Endothelial cell of umbilical vein (primary cell): ENCODE measurements at regions not wholly inside any gene's neighbourhood (a gene's known extent, or its start where the extent isn't known, plus 50 kb on each side); places are given as distances from the start of the nearest gene placed in this dataset.

Experiments used
- BruUV-seq: library from RNA; stranded (reverse); fragments of 400-500 nt; replicated peaks from 2 replicates; lab custom pipeline; 2021; lab: Mats Ljungman, UMichigan
- CTCF ChIA-PET: fragments of 300-600, 350-600 bp; sonication (Branson Sonifier 250); formaldehyde crosslinking; loops from one replicate; lab custom pipeline; 2021; ENCODE audit warnings: antibody characterized with exemption, inconsistent platforms; lab: Charles Lee
- POLR2A ChIA-PET: fragments of 300-600, 350-600 bp; sonication (Branson Sonifier 250); formaldehyde crosslinking; loops from one replicate; lab custom pipeline; 2021; ENCODE audit warnings: antibody characterized with exemption, inconsistent platforms; lab: Charles Lee
- DNase-seq: peaks from one replicate; pipeline ENCODE4 v3.0.0-alpha.2; 2011; ENCODE audit warnings: low read depth, low spot score
- FAIRE-seq: peaks from 2 replicates; lab custom pipeline; 2011; peaks lifted over from hg19 to GRCh38; lab: Jason Lieb, UNC
- H2AFZ ChIP-seq: 2 replicates; pipeline ENCODE4 v1.6.0; 2012; ENCODE audit warnings: low read depth, low read length, control low read depth, inconsistent platforms
- H3K27ac ChIP-seq: 2 replicates; pipeline ENCODE4 v1.5.1; 2011; ENCODE audit warnings: low read depth, mild to moderate bottlenecking, control low read depth, low read length, moderate library complexity; ENCODE audit not compliant: insufficient read depth
- H3K27me3 ChIP-seq, 2 experiments: 2 replicates each; pipeline versions ENCODE4 v1.6.0 to v1.6.1; 2011; ENCODE audit warnings: low read length in 2 of 2, mixed read lengths in 1 of 2; ENCODE audit not compliant: control insufficient read depth in 2 of 2, insufficient read depth in 2 of 2
- H3K36me3 ChIP-seq, 2 experiments: 2 replicates in 1 of 2; 3 replicates in 1 of 2; pipeline ENCODE4 v1.5.1; 2011; ENCODE audit warnings: low read length in 2 of 2, mild to moderate bottlenecking in 1 of 2, moderate library complexity in 1 of 2; ENCODE audit not compliant: control insufficient read depth in 2 of 2, insufficient read depth in 2 of 2; ENCODE audit errors: extremely low read depth in 1 of 2
- H3K4me1 ChIP-seq: 3 replicates; pipeline ENCODE4 v1.5.1; 2011; ENCODE audit warnings: mild to moderate bottlenecking, low read length; ENCODE audit not compliant: control insufficient read depth, insufficient read depth; ENCODE audit errors: extremely low read depth
- H3K4me2 ChIP-seq: 2 replicates; pipeline ENCODE4 v1.6.1; 2011; ENCODE audit warnings: low read length, control low read depth, mixed read lengths; ENCODE audit not compliant: insufficient read depth
- H3K4me3 ChIP-seq, 3 experiments: fragments of 200-600 bp in 1 of 3; sonication (generic), shearing (Covaris generic) in 1 of 3; replicated peaks in 1 of 3; 2 replicates each; pipeline ENCODE4 v1.5.1; 2011 to 2016; ENCODE audit warnings: control low read depth in 3 of 3, low read length in 3 of 3, mild to moderate bottlenecking in 2 of 3, inconsistent platforms in 1 of 3, low read depth in 1 of 3, moderate library complexity in 1 of 3; ENCODE audit not compliant: insufficient read depth in 1 of 3
- H3K79me2 ChIP-seq: 2 replicates; pipeline ENCODE4 v1.6.0; 2012; ENCODE audit warnings: low read length, inconsistent platforms; ENCODE audit not compliant: control insufficient read depth, insufficient read depth
- H3K9ac ChIP-seq: replicated peaks from 2 replicates; pipeline ENCODE3; 2011; ENCODE audit warnings: low read length, control low read depth; ENCODE audit not compliant: insufficient read depth; ENCODE audit errors: extremely low read depth
- H3K9me1 ChIP-seq: replicated peaks from 3 replicates; pipeline ENCODE4 v1.6.0; 2011; ENCODE audit warnings: mild to moderate bottlenecking, low read length; ENCODE audit not compliant: control insufficient read depth, insufficient read depth; ENCODE audit errors: extremely low read depth
- H3K9me3 ChIP-seq: replicated peaks from 2 replicates; pipeline ENCODE4 v1.5.1; 2012; ENCODE audit warnings: low read length, inconsistent platforms; ENCODE audit not compliant: control insufficient read depth, insufficient read depth
- H4K20me1 ChIP-seq: replicated peaks from 2 replicates; pipeline ENCODE3; 2011; ENCODE audit warnings: mild to moderate bottlenecking, low read length; ENCODE audit not compliant: control insufficient read depth, insufficient read depth; ENCODE audit errors: extremely low read depth
- EZH2 ChIP-seq: IDR thresholded peaks from 2 replicates; pipeline ENCODE4 v1.6.1; 2012; ENCODE audit warnings: borderline replicate concordance, low read depth, mild to moderate bottlenecking, moderate library complexity, low read length, inconsistent platforms; ENCODE audit not compliant: severe bottlenecking
- FOS ChIP-seq: IDR thresholded peaks from 2 replicates; pipeline ENCODE4 v1.6.1; 2011; ENCODE audit warnings: mild to moderate bottlenecking, low read length, moderate library complexity, borderline replicate concordance; ENCODE audit not compliant: insufficient read depth
- GATA2 ChIP-seq: IDR thresholded peaks from 2 replicates; pipeline ENCODE4 v1.7.0; 2011; ENCODE audit warnings: low read depth, mild to moderate bottlenecking, moderate library complexity, mixed read lengths, low read length; ENCODE audit not compliant: insufficient read length, insufficient read depth
- MAX ChIP-seq: IDR thresholded peaks from 2 replicates; pipeline ENCODE4 v1.6.1; 2011; ENCODE audit not compliant: insufficient read depth, insufficient read length
- POLR2A ChIP-seq: IDR thresholded peaks from 2 replicates; pipeline ENCODE4 v1.6.1; 2012; ENCODE audit warnings: low read depth, mild to moderate bottlenecking, control low read depth, low read length
- POLR2AphosphoS5 ChIP-seq: IDR thresholded peaks from 2 replicates; pipeline ENCODE4 v1.6.1; 2012; ENCODE audit warnings: low read depth, mild to moderate bottlenecking, control low read depth, low read length, moderate library complexity; ENCODE audit not compliant: insufficient read depth
- dilution Hi-C: fragments of 300-500 bp; cut with MboI; formaldehyde crosslinking; loops from one replicate; pipeline ENCODE4 v1.15.0; 2019; ENCODE audit warnings: low sequenced_read_pairs; ENCODE audit not compliant: extremely low pct_ligation_motif_present
- intact Hi-C: fragments of 100-400 bp; cut with micrococcal nuclease; formaldehyde crosslinking; loops from one replicate; pipeline ENCODE4 v1.10.0; 2022
- TF ChIP-seq, protein P1 (sequence below), 2 donors: IDR thresholded peaks; 1 replicate in 1 of 2; 2 replicates in 1 of 2; pipeline ENCODE4 v1.5.1; 2011; ENCODE audit warnings: low read length in 2 of 2, mild to moderate bottlenecking in 2 of 2, moderate library complexity in 2 of 2, control low read depth in 1 of 2, inconsistent platforms in 1 of 2, low read depth in 1 of 2; ENCODE audit not compliant: insufficient read depth in 1 of 2; ENCODE audit errors: extremely low read depth in 1 of 2

DNA sequence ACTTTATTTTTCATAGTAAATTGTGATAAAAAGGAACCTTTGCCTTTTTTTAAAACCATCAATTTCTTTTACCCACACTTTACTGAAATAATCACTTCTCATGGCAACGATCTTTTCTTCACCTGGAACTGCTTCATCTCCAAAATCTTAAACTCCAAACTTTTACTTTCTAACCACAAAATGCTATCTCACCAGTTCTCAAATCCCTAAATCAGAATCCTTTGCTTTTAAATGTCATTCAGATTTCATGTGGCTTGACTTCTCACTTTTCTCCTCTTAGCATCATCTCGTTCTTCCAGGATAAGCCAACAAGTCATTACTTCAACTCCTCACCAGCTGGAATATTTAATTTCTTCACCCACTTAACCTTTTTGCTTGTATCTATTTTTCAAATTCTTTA lies 284.3 kb upstream of the RASGEF1B start:
- H3K36me3 ChIP-seq: no peaks in the 10 kb centered on the region
- H3K27me3 ChIP-seq: no peaks in the 10 kb centered on the region
- no peaks in the 10 kb centered on the region for H3K9me1 ChIP-seq
- no peak overlapping the region for H3K9ac ChIP-seq
- TF ChIP-seq FOS (no peak), GATA2 (no peak), EZH2 (no peak), POLR2A (no peak)
- TF ChIP-seq, protein P1, sequence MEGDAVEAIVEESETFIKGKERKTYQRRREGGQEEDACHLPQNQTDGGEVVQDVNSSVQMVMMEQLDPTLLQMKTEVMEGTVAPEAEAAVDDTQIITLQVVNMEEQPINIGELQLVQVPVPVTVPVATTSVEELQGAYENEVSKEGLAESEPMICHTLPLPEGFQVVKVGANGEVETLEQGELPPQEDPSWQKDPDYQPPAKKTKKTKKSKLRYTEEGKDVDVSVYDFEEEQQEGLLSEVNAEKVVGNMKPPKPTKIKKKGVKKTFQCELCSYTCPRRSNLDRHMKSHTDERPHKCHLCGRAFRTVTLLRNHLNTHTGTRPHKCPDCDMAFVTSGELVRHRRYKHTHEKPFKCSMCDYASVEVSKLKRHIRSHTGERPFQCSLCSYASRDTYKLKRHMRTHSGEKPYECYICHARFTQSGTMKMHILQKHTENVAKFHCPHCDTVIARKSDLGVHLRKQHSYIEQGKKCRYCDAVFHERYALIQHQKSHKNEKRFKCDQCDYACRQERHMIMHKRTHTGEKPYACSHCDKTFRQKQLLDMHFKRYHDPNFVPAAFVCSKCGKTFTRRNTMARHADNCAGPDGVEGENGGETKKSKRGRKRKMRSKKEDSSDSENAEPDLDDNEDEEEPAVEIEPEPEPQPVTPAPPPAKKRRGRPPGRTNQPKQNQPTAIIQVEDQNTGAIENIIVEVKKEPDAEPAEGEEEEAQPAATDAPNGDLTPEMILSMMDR (IDR thresholded peaks at IDR 0.05; ENCODE audit: extremely low read depth in 1 of 2, insufficient read depth in 1 of 2, low read depth in 1 of 2, low read length in 2 of 2): no peak
- dilution Hi-C loops (no loop called here), intact Hi-C loops (no loop called here)
- DNase-seq (no peak), FAIRE-seq (no peak)
- BruUV-seq: no TSS peak
- no peak overlapping the region for H3K4me2 ChIP-seq
- H2AFZ ChIP-seq: no peak overlapping the region
- no peak overlapping the region for H3K27ac ChIP-seq
- H3K9me3 ChIP-seq: no peaks in the 10 kb centered on the region
- no peaks in the 10 kb centered on the region for H3K79me2 ChIP-seq
- no peaks in the 10 kb centered on the region for H4K20me1 ChIP-seq
- no peak overlapping the region for H3K4me3 ChIP-seq
- CTCF ChIA-PET: no interaction called here
- POLR2A ChIA-PET: no interaction called here
- H3K4me1 ChIP-seq: no peaks in the 10 kb centered on the region

DNA sequence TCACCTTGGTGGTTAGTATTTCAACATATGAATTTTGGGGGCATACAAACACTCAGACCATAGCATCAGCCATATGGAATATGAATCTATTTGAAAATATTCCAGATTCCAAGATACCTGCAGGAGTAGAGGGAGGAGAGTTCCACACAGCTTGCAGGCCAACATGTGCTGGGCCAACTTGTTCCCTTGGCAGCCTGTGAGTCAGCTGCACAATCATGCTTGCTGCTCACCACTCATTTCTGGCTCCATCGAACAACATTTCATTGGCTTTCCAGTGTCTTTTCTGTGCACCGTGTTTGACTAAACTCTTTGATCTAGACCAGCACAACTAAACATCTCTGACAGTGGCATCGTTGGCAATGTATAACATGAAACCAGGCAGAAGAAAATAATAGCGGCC lies 282.5 kb upstream of the RASGEF1B start:
- Histone ChIP-seq H3K27ac (no peak overlapping the region), H4K20me1 (no peaks in the 10 kb centered on the region), H3K9me3 (no peaks in the 10 kb centered on the region), H3K9me1 (no peaks in the 10 kb centered on the region), H3K4me1 (no peaks in the 10 kb centered on the region), H3K79me2 (no peaks in the 10 kb centered on the region), H3K27me3 (no peaks in the 10 kb centered on the region), H3K36me3 (no peaks in the 10 kb centered on the region), H3K4me3 (no peak overlapping the region), H3K9ac (no peak overlapping the region), H2AFZ (no peak overlapping the region), H3K4me2 (no peak overlapping the region)
- FAIRE-seq (no peak), DNase-seq (no peak)
- intact Hi-C loops: no loop called here
- POLR2A ChIA-PET: no interaction called here
- TF ChIP-seq POLR2AphosphoS5 (no peak), MAX (no peak), FOS (no peak), GATA2 (no peak)
- no TSS peak for BruUV-seq
- CTCF ChIA-PET: interaction anchor here (0.6 kb wide), 1 partner anchor 172 kb away, joined by 4 read pairs; no protein-coding TSS in a partner anchor
- dilution Hi-C loops: no loop called here
